GM19240 (cell line): ENCODE measurements at regions not wholly inside any gene's neighbourhood (a gene's known extent, or its start where the extent isn't known, plus 50 kb on each side); places are given as distances from the start of the nearest gene placed in this dataset.

Source experiments
- DNase-seq: peaks from one replicate; pipeline ENCODE4 v3.0.0; 2011; ENCODE audit warnings: low spot score; ENCODE audit not compliant: insufficient read length

- DNase-seq = no peak
These were observed 161.7 kb upstream of the MYCN start for GRCh38 chr2:15778529-15779219.

- DNase-seq = no peak
These were observed 160.8 kb upstream of the MYCN start for GRCh38 chr2:15779381-15780041.

- no peak for DNase-seq
These were observed 160.1 kb upstream of the MYCN start for GRCh38 chr2:15780234-15780633.

GRCh38 chr2:15780912-15781574 lies 159.3 kb upstream of the MYCN start:
- no peak for DNase-seq

GRCh38 chr2:15782009-15782751 lies 158.2 kb upstream of the MYCN start:
- no peak for DNase-seq

GRCh38 chr2:15782769-15783294 lies 157.5 kb upstream of the MYCN start:
- no peak for DNase-seq

GRCh38 chr2:15783489-15783888 lies 156.9 kb upstream of the MYCN start:
- DNase-seq = no peak

- DNase-seq = no peak
These were observed 156.1 kb upstream of the MYCN start for GRCh38 chr2:15784106-15784885.

- DNase-seq = no peak
These were observed 155.2 kb upstream of the MYCN start for GRCh38 chr2:15784886-15785801.

- no peak for DNase-seq
These were observed 154.2 kb upstream of the MYCN start for GRCh38 chr2:15786003-15786654.

- no peak for DNase-seq
These were observed 153.4 kb upstream of the MYCN start for GRCh38 chr2:15786901-15787300.

GRCh38 chr2:15787535-15788454 lies 152.6 kb upstream of the MYCN start:
- no peak for DNase-seq

GRCh38 chr2:15788455-15788829 lies 151.9 kb upstream of the MYCN start:
- DNase-seq = no peak

GRCh38 chr2:15788830-15789229 lies 151.5 kb upstream of the MYCN start:
- no peak for DNase-seq

GRCh38 chr2:15789381-15790062 lies 150.8 kb upstream of the MYCN start:
- no peak for DNase-seq

- DNase-seq = no peak
These were observed 150.0 kb upstream of the MYCN start for GRCh38 chr2:15790326-15790725.

- DNase-seq = no peak
These were observed 149.5 kb upstream of the MYCN start for GRCh38 chr2:15790838-15791237.

GRCh38 chr2:15791294-15791693 lies 149.1 kb upstream of the MYCN start:
- no peak for DNase-seq
